Mucosa of descending colon (tissue), 3 donors: ENCODE measurements at regions not wholly inside any gene's neighbourhood (a gene's known extent, or its start where the extent isn't known, plus 50 kb on each side); places are given as distances from the start of the nearest gene placed in this dataset.

Source experiments
- ATAC-seq: fragments of 200-7000 bp; cut with Tn5 transposase; one replicate; pipeline ENCODE4 v1.9.1; 2020; ENCODE audit warnings: mild to moderate bottlenecking, moderate library complexity
- DNase-seq, 3 donors: peaks; one replicate each; pipeline ENCODE4 v3.0.0-alpha.2; 2020
- H3K36me3 ChIP-seq: fragments of 200-600 bp; one replicate; pipeline ENCODE4 v1.8.0; 2021; ENCODE audit warnings: low read depth, mild to moderate bottlenecking
- H3K4me1 ChIP-seq: fragments of 200-600 bp; one replicate; pipeline ENCODE4 v1.8.0; 2021; ENCODE audit warnings: low read depth, mild to moderate bottlenecking
- H3K4me3 ChIP-seq: fragments of 200-600 bp; one replicate; pipeline ENCODE4 v1.8.0; 2021; ENCODE audit warnings: mild to moderate bottlenecking
- H3K9me3 ChIP-seq: fragments of 200-600 bp; one replicate; pipeline ENCODE4 v1.8.0; 2021; ENCODE audit warnings: mild to moderate bottlenecking
- intact Hi-C, 2 donors: fragments of 100-400 bp; cut with DNase I in 1 of 2; cut with micrococcal nuclease in 1 of 2; formaldehyde crosslinking; loops; one replicate each; pipeline versions ENCODE4 v1.11.0 to v1.11.1; 2022; cut with DNase I, micrococcal nuclease
- TF ChIP-seq, protein P1 (sequence below): fragments of 200-600 bp; IDR thresholded peaks from one replicate; pipeline ENCODE4 v1.8.0; 2022; ENCODE audit warnings: antibody characterized with exemption, mild to moderate bottlenecking
- donor health status: DM: no; HTN: no; CAD: no; lungs with moderate emphysema.
- donor health status: DM: no; HTN: no; CAD: no.
- donor health status: DM: no; HTN: yes; CAD: no.

DNA sequence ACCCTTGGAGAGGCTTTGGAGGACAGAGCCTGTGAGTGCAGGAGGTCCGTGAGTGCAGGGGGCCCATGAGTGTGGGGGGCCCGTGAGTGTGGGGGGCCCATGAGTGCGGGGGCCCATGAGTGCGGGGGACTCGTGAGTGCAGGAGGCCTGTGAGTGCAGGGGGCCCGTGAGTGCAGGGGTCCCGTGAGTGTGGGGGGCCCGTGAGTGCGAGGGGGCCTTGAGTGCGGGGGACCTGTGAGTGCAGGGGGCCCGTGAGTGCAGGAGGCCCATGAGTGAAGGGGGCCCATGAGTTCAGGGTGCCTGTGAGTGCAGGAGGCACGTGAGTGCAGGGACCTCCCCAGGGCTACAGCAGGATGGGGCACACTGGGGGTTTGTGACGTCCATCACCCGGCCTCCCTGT lies 108.3 kb upstream of the TTC34 start:
- ATAC-seq: no peak
- intact Hi-C loops: no loop called here

DNA sequence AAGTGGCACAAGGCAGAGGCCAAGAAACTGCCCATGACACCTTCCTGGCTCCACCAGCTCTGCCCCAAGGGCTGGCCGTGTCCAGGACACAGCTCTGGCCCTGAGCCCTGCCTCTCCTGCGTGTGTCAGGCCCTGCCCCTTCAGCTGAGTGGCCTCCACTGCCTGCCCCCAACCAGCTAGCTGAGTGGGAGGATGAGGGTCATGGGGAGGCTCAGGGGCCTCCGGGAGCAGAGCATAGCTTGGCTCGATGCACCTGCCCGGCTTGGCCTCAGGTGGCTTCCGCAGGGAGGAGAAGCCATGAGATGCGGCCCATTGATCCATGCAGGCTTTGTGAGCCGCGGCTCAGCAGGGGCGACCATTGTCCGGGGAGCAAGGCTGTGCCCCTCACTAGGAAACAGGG lies 108.7 kb upstream of the TTC34 start:
- H3K4me1 ChIP-seq: no peaks in the 10 kb centered on the region
- ATAC-seq (no peak), DNase-seq (no peak)
- H3K9me3 ChIP-seq: no peaks in the 10 kb centered on the region
- no peaks in the 10 kb centered on the region for H3K36me3 ChIP-seq
- intact Hi-C loops: no loop called here
- H3K4me3 ChIP-seq: no peak overlapping the region
- TF ChIP-seq, protein P1, sequence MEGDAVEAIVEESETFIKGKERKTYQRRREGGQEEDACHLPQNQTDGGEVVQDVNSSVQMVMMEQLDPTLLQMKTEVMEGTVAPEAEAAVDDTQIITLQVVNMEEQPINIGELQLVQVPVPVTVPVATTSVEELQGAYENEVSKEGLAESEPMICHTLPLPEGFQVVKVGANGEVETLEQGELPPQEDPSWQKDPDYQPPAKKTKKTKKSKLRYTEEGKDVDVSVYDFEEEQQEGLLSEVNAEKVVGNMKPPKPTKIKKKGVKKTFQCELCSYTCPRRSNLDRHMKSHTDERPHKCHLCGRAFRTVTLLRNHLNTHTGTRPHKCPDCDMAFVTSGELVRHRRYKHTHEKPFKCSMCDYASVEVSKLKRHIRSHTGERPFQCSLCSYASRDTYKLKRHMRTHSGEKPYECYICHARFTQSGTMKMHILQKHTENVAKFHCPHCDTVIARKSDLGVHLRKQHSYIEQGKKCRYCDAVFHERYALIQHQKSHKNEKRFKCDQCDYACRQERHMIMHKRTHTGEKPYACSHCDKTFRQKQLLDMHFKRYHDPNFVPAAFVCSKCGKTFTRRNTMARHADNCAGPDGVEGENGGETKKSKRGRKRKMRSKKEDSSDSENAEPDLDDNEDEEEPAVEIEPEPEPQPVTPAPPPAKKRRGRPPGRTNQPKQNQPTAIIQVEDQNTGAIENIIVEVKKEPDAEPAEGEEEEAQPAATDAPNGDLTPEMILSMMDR: no peak

More for the DNA sequence above, 108.3 kb upstream of the TTC34 start:
- no peaks in the 10 kb centered on the region for H3K36me3 ChIP-seq
- DNase-seq: no peak
- TF ChIP-seq, protein P1: no peak
- no peak overlapping the region for H3K4me3 ChIP-seq
- no peaks in the 10 kb centered on the region for H3K9me3 ChIP-seq
- no peaks in the 10 kb centered on the region for H3K4me1 ChIP-seq

DNA sequence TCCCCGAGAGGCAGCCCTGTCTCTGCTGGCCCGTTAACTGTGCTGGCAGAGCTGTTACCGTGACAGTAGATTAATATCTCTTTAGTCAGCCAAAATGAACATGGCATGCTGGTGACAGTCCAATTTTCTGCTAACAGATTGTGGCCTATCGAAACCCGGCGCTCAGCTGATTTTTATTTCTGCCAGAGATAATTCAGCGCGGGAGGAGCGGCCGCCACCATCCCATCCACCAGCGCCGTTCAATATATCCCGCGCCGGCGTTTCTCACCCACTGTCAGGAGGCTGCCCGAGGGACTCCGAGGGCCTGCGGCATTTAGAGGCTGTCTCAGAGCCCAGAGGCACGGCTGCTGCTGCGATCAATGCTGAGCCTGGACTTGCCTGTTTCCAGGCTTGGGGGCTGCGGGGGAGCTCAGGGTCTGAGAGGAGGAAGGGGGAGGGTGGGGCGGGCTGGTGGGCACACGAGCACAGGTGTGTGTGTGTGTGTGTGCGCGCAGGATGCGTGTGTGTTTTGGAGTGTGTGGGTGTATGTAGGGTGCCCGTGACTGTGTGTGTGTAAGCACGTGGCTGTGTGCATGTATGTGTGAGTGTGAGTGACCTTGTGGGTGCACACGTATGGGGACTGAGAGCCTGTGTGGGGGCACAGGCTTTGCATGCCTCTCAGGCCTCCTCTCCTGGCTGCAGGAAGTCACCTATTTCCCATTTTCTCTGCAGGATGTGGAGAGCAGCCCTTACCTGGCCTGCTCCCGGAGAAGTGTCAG lies 109.7 kb upstream of the ACTRT2 start:
- intact Hi-C loops: no loop called here

DNA sequence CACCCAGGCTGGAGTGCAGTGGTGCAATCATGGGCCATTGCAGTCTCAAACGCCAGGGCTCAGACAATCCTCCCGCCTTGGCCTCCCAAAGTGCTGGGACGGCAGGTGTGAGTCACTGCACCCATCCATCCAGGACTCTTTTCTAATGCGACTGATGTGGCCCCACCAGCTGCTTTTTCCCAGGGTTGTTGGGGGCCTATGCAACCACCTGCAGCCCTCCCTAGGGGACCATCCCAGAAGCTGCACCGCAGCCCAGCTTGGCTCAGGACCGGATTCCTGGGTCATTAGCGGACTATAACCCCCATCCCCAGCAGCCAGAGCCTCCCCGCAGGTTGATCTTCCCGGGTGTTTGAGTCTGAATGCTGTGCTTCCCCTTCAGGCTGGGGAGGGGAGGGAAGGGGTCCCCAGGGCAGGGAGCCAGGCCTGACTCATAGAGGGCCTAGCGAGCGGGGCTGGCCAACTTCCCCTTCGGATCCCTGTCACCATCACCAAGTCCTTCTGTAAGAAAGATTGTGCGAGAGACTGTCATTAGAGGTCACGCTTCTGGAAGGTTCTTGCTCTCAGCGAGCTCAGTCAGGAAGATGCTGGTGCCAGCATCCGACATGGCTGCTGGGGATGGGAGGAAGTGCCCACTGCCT lies 108.7 kb upstream of the ACTRT2 start:
- DNase-seq (no peak), ATAC-seq (no peak)
- Histone ChIP-seq H3K4me3 (no peak overlapping the region), H3K9me3 (no peaks in the 10 kb centered on the region), H3K4me1 (no peaks in the 10 kb centered on the region), H3K36me3 (no peaks in the 10 kb centered on the region)
- TF ChIP-seq, protein P1: no peak
- intact Hi-C loops: no loop called here

More for the DNA sequence above, 109.7 kb upstream of the ACTRT2 start:
- no peaks in the 10 kb centered on the region for H3K36me3 ChIP-seq
- no peak for ATAC-seq
- H3K4me3 ChIP-seq: no peak overlapping the region
- TF ChIP-seq, protein P1: no peak
- DNase-seq: no peak
- no peaks in the 10 kb centered on the region for H3K4me1 ChIP-seq
- H3K9me3 ChIP-seq: no peaks in the 10 kb centered on the region

DNA sequence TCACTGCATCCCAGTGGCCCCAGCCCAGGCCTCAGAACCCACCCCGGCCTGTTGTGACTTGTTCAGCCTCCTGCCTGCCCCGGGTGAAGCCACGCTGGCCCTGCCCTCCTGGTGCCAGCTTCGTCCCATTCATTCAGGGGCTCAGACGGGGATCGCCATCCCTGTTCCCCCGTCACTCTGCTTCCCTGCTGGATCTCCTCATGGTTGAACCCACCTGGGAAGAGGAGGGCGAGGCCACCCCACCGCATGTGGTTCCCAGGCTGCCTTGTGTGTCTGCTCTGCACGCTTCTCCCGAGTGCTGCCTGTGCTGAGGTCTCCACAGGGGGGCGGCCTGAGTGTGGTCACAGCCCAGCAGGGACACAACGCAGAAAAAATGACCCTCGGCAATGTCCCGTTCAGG lies 108.2 kb upstream of the ACTRT2 start:
- intact Hi-C loops: no loop called here
- no peak for DNase-seq
- H3K4me1 ChIP-seq: no peaks in the 10 kb centered on the region
- H3K36me3 ChIP-seq: no peaks in the 10 kb centered on the region
- no peak for ATAC-seq
- TF ChIP-seq, protein P1: no peak
- H3K4me3 ChIP-seq: no peak overlapping the region
- no peaks in the 10 kb centered on the region for H3K9me3 ChIP-seq
